ENCODE measurements at regions not wholly inside any gene's neighbourhood (a gene's known extent, or its start where the extent isn't known, plus 50 kb on each side); places are given as distances from the start of the nearest gene placed in this dataset.

GRCh38 chr2:14816069-14817060 lies 183.8 kb downstream of the LRATD1 start:
- Histone ChIP-seq H3K9me3 (ENCODE audit: control insufficient read depth, low read depth, low read length) (no peaks in the 10 kb centered on the region), H3K4me3 (ENCODE audit: low read length) (no peak overlapping the region), H3K36me3 (ENCODE audit: control insufficient read depth, insufficient read depth, low read length) (no peaks in the 10 kb centered on the region), H3K27ac (ENCODE audit: low read length) (no peak overlapping the region), H3K4me1 (ENCODE audit: control insufficient read depth, insufficient read depth, low read length) (no peaks in the 10 kb centered on the region), H3K27me3 (ENCODE audit: control insufficient read depth, insufficient read depth, low read length) (no peaks in the 10 kb centered on the region)
- no peak for DNase-seq
- no CpG with 5 or more reads among the region's 9 CpGs for WGBS (ENCODE audit: insufficient coverage, low lambda C conversion rate)

GRCh38 chr2:14817848-14818247 lies 185.3 kb downstream of the LRATD1 start:
- 81% methylated on average over 3 of the region's 4 CpGs for whole genome bisulfite sequencing (ENCODE audit: insufficient coverage, low lambda C conversion rate)
- Histone ChIP-seq H3K36me3 (ENCODE audit: control insufficient read depth, insufficient read depth, low read length) (no peaks in the 10 kb centered on the region), H3K9me3 (ENCODE audit: control insufficient read depth, low read depth, low read length) (no peaks in the 10 kb centered on the region)

GRCh38 chr2:14826518-14826917 lies 194.0 kb downstream of the LRATD1 start:
- no peak overlapping the region for H3K4me3 ChIP-seq (ENCODE audit: low read length)
- H3K27ac ChIP-seq (ENCODE audit: low read length), result no peak overlapping the region
- no peaks in the 10 kb centered on the region for H3K27me3 ChIP-seq (ENCODE audit: control insufficient read depth, insufficient read depth, low read length)
- no peaks in the 10 kb centered on the region for H3K36me3 ChIP-seq (ENCODE audit: control insufficient read depth, insufficient read depth, low read length)
- H3K4me1 ChIP-seq (ENCODE audit: control insufficient read depth, insufficient read depth, low read length), result peaks cover 5% of the 10 kb centered on the region
- H3K9me3 ChIP-seq (ENCODE audit: control insufficient read depth, low read depth, low read length), result no peaks in the 10 kb centered on the region
- WGBS (ENCODE audit: insufficient coverage, low lambda C conversion rate), result no CpG with 5 or more reads among the region's 1 CpG
- DNase-seq, result no peak

More at GRCh38 chr2:14817848-14818247, 185.3 kb downstream of the LRATD1 start:
- Histone ChIP-seq H3K4me3 (ENCODE audit: low read length) (no peak overlapping the region), H3K27ac (ENCODE audit: low read length) (no peak overlapping the region), H3K27me3 (ENCODE audit: control insufficient read depth, insufficient read depth, low read length) (no peaks in the 10 kb centered on the region), H3K4me1 (ENCODE audit: control insufficient read depth, insufficient read depth, low read length) (no peaks in the 10 kb centered on the region)
- DNase-seq, result no peak

- Histone ChIP-seq H3K4me3 (ENCODE audit: low read length) (no peak overlapping the region), H3K36me3 (ENCODE audit: control insufficient read depth, insufficient read depth, low read length) (no peaks in the 10 kb centered on the region), H3K27ac (ENCODE audit: low read length) (no peak overlapping the region), H3K27me3 (ENCODE audit: control insufficient read depth, insufficient read depth, low read length) (no peaks in the 10 kb centered on the region), H3K9me3 (ENCODE audit: control insufficient read depth, low read depth, low read length) (no peaks in the 10 kb centered on the region), H3K4me1 (ENCODE audit: control insufficient read depth, insufficient read depth, low read length) (peaks cover 5% of the 10 kb centered on the region)
- DNase-seq, result no peak
- no CpG with 5 or more reads among the region's 2 CpGs for WGBS (ENCODE audit: insufficient coverage, low lambda C conversion rate)
Measured at GRCh38 chr2:14827226-14828023, 194.9 kb downstream of the LRATD1 start.

GRCh38 chr2:14828223-14828622 lies 195.7 kb downstream of the LRATD1 start:
- no peaks in the 10 kb centered on the region for H3K9me3 ChIP-seq (ENCODE audit: control insufficient read depth, low read depth, low read length)
- H3K4me3 ChIP-seq (ENCODE audit: low read length), result no peak overlapping the region
- H3K36me3 ChIP-seq (ENCODE audit: control insufficient read depth, insufficient read depth, low read length), result no peaks in the 10 kb centered on the region
- peak; percentile 16 to 39 for DNase-seq
- H3K27ac ChIP-seq (ENCODE audit: low read length), result no peak overlapping the region
- 71% methylated on average over 1 of the region's 1 CpG for WGBS (ENCODE audit: insufficient coverage, low lambda C conversion rate)
- H3K4me1 ChIP-seq (ENCODE audit: control insufficient read depth, insufficient read depth, low read length), result peaks cover 5% of the 10 kb centered on the region
- H3K27me3 ChIP-seq (ENCODE audit: control insufficient read depth, insufficient read depth, low read length), result no peaks in the 10 kb centered on the region

- WGBS (ENCODE audit: insufficient coverage, low lambda C conversion rate), result no CpG with 5 or more reads among the region's 3 CpGs
- Histone ChIP-seq H3K9me3 (ENCODE audit: control insufficient read depth, low read depth, low read length) (no peaks in the 10 kb centered on the region), H3K36me3 (ENCODE audit: control insufficient read depth, insufficient read depth, low read length) (no peaks in the 10 kb centered on the region), H3K4me3 (ENCODE audit: low read length) (no peak overlapping the region), H3K27ac (ENCODE audit: low read length) (peak overlapping the region; percentile 46), H3K27me3 (ENCODE audit: control insufficient read depth, insufficient read depth, low read length) (no peaks in the 10 kb centered on the region), H3K4me1 (ENCODE audit: control insufficient read depth, insufficient read depth, low read length) (peaks cover 5% of the 10 kb centered on the region)
- peak; percentile 73 to 88 for DNase-seq
Measured at GRCh38 chr2:14828968-14829367, 196.5 kb downstream of the LRATD1 start.

- H3K27ac ChIP-seq (ENCODE audit: low read length), result no peak overlapping the region
- no peaks in the 10 kb centered on the region for H3K27me3 ChIP-seq (ENCODE audit: control insufficient read depth, insufficient read depth, low read length)
- H3K36me3 ChIP-seq (ENCODE audit: control insufficient read depth, insufficient read depth, low read length), result no peaks in the 10 kb centered on the region
- WGBS (ENCODE audit: insufficient coverage, low lambda C conversion rate), result no CpG with 5 or more reads among the region's 3 CpGs
- H3K4me1 ChIP-seq (ENCODE audit: control insufficient read depth, insufficient read depth, low read length), result peaks cover 5% of the 10 kb centered on the region
- H3K9me3 ChIP-seq (ENCODE audit: control insufficient read depth, low read depth, low read length), result no peaks in the 10 kb centered on the region
- no peak for DNase-seq
- H3K4me3 ChIP-seq (ENCODE audit: low read length), result no peak overlapping the region
Measured at GRCh38 chr2:14831458-14831857, 198.9 kb downstream of the LRATD1 start.

GRCh38 chr2:14843507-14844204 lies 211.1 kb downstream of the LRATD1 start:
- Histone ChIP-seq H3K4me1 (ENCODE audit: control insufficient read depth, insufficient read depth, low read length) (no peaks in the 10 kb centered on the region), H3K9me3 (ENCODE audit: control insufficient read depth, low read depth, low read length) (no peaks in the 10 kb centered on the region)
- no CpG with 5 or more reads among the region's 5 CpGs for WGBS (ENCODE audit: insufficient coverage, low lambda C conversion rate)

GRCh38 chr2:14855751-14856150 lies 223.2 kb downstream of the LRATD1 start:
- no peak overlapping the region for H3K4me3 ChIP-seq (ENCODE audit: low read length)
- DNase-seq, result no peak
- no peaks in the 10 kb centered on the region for H3K36me3 ChIP-seq (ENCODE audit: control insufficient read depth, insufficient read depth, low read length)
- no peaks in the 10 kb centered on the region for H3K9me3 ChIP-seq (ENCODE audit: control insufficient read depth, low read depth, low read length)
- no peaks in the 10 kb centered on the region for H3K4me1 ChIP-seq (ENCODE audit: control insufficient read depth, insufficient read depth, low read length)
- H3K27me3 ChIP-seq (ENCODE audit: control insufficient read depth, insufficient read depth, low read length), result no peaks in the 10 kb centered on the region
- H3K27ac ChIP-seq (ENCODE audit: low read length), result no peak overlapping the region
- no CpG with 5 or more reads among the region's 2 CpGs for WGBS (ENCODE audit: insufficient coverage, low lambda C conversion rate)

More at GRCh38 chr2:14843507-14844204, 211.1 kb downstream of the LRATD1 start:
- no peak for DNase-seq
- no peaks in the 10 kb centered on the region for H3K36me3 ChIP-seq (ENCODE audit: control insufficient read depth, insufficient read depth, low read length)
- H3K27ac ChIP-seq (ENCODE audit: low read length), result no peak overlapping the region
- no peaks in the 10 kb centered on the region for H3K27me3 ChIP-seq (ENCODE audit: control insufficient read depth, insufficient read depth, low read length)
- H3K4me3 ChIP-seq (ENCODE audit: low read length), result no peak overlapping the region

- no peak for DNase-seq
- no CpG with 5 or more reads among the region's 3 CpGs for WGBS (ENCODE audit: insufficient coverage, low lambda C conversion rate)
- Histone ChIP-seq H3K4me3 (ENCODE audit: low read length) (no peak overlapping the region), H3K9me3 (ENCODE audit: control insufficient read depth, low read depth, low read length) (no peaks in the 10 kb centered on the region), H3K27me3 (ENCODE audit: control insufficient read depth, insufficient read depth, low read length) (no peaks in the 10 kb centered on the region), H3K27ac (ENCODE audit: low read length) (no peak overlapping the region), H3K4me1 (ENCODE audit: control insufficient read depth, insufficient read depth, low read length) (no peaks in the 10 kb centered on the region), H3K36me3 (ENCODE audit: control insufficient read depth, insufficient read depth, low read length) (no peaks in the 10 kb centered on the region)
Measured at GRCh38 chr2:14861181-14861580, 228.7 kb downstream of the LRATD1 start.
